SJSA1 (cell line): ENCODE measurements at regions not wholly inside any gene's neighbourhood (a gene's known extent, or its start where the extent isn't known, plus 50 kb on each side); places are given as distances from the start of the nearest gene placed in this dataset.
A peak's percentile ranks its signal among the peaks of the same experiment; 100 is the strongest.

Source experiments
- DNase-seq, 2 experiments: peaks; one replicate each; pipeline ENCODE4 v3.0.0-alpha.2; 2015 to 2020; ENCODE audit warnings: low spot score in 2 of 2, low read depth in 1 of 2
- H3K27ac ChIP-seq: fragments of 250-450 bp; sonication (Bioruptor Pico); 2 replicates; pipeline ENCODE4 v1.5.1; 2020; ENCODE audit warnings: mild to moderate bottlenecking, moderate library complexity
- H3K27me3 ChIP-seq: fragments of 250-450 bp; sonication (Bioruptor Pico); replicated peaks from 2 replicates; pipeline ENCODE4 v1.5.1; 2020; ENCODE audit warnings: mild to moderate bottlenecking, moderate library complexity
- H3K36me3 ChIP-seq: fragments of 250-450 bp; sonication (Bioruptor Pico); 2 replicates; pipeline ENCODE4 v1.5.1; 2020; ENCODE audit warnings: mild to moderate bottlenecking
- H3K4me1 ChIP-seq: fragments of 250-450 bp; sonication (Bioruptor Pico); replicated peaks from 2 replicates; pipeline ENCODE4 v1.6.1; 2021; ENCODE audit warnings: mild to moderate bottlenecking
- H3K4me3 ChIP-seq: fragments of 250-450 bp; sonication (Bioruptor Pico); 2 replicates; pipeline ENCODE4 v1.5.1; 2020; ENCODE audit warnings: mild to moderate bottlenecking
- H3K9me3 ChIP-seq: fragments of 250-450 bp; sonication (Bioruptor Pico); replicated peaks from 2 replicates; pipeline ENCODE4 v1.5.1; 2020; ENCODE audit warnings: mild to moderate bottlenecking

DNA sequence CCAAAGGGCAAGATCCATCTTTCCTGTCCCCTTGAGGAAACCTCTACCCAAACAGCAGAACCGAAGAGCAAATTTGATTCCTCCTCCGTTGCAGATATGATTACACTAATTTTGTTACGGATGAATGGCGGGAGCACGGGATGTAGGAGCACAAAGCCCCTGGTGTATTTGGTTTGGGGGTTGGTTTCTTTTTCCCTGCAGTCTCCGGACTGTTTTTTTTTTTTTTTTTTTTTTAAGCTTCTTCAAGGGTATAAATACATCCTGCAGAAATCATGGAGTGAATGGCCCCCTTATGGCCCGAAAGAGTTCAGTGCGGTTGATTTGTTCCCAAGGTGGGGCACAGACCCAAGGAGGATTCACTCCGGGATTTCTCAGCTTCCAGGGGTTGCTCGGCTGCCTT is 135.3 kb upstream of the SH3BP4 start:
- Histone ChIP-seq H3K27me3 (no peaks in the 10 kb centered on the region), H3K9me3 (no peaks in the 10 kb centered on the region), H3K4me3 (no peak overlapping the region), H3K4me1 (no peaks in the 10 kb centered on the region), H3K27ac (no peak overlapping the region), H3K36me3 (no peaks in the 10 kb centered on the region)
- DNase-seq = no peak

DNA sequence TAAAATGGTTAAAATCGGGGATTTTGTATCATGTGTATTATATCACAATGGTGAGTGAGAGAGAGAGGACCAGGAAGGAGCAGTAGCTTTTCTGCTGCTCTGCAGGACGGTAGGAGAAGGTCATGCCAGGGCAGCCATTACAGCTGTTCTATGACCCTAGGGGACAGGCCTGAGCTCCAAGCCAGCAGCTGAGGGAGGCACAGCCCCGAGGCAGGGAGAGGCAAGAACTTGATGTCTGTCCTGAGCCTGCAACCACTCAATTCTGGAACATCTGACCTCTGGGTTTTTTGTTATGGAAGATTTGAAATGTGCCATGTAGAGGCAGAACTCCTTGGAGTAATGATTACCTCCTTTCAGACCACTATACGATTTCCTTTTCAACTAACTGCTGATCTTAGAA is 135.8 kb upstream of the SH3BP4 start:
- Histone ChIP-seq H3K4me3 (no peak overlapping the region), H3K36me3 (no peaks in the 10 kb centered on the region), H3K4me1 (no peaks in the 10 kb centered on the region), H3K9me3 (no peaks in the 10 kb centered on the region), H3K27me3 (no peaks in the 10 kb centered on the region), H3K27ac (no peak overlapping the region)
- no peak for DNase-seq

DNA sequence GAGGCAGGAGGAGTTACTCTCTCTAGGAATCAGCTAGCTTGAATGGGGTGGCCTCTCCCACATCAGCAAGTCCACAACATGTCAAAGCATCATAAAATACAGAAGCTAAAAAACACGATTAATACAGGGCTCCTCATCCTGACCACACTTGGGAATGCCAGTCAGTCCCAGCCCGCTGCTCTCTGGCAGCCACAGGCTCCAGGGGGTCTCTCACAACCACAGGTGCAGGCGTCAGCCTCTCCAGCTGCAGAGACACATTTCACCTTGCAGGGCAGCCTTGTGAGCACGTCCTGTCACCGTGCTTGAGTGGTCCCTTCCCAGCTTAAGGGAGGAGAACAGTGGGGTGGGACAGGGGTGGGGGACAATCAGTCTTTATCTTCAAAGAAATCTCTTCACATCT is 137.4 kb upstream of the SH3BP4 start:
- no peaks in the 10 kb centered on the region for H3K27me3 ChIP-seq
- H3K9me3 ChIP-seq = no peaks in the 10 kb centered on the region
- H3K27ac ChIP-seq = no peak overlapping the region
- no peaks in the 10 kb centered on the region for H3K4me1 ChIP-seq
- H3K4me3 ChIP-seq = no peak overlapping the region
- H3K36me3 ChIP-seq = no peaks in the 10 kb centered on the region
- DNase-seq = no peak

DNA sequence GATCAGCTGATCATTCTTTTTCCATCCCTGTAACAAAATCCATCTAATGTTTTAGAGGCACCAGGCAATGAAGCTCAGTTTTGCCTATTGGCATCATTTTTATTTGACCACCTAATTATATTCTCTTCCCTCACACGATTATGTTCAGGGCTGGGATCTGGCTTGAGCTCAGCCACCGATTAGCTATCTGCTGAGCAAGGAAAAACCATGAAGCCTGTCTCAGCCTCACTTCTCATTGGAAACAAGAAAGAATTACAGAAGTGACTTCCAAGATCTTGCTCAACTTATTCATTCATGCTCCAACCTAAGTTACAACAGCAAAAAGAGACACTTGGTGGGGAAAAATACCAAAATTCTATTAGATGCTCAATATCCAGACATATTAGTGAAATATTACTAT is 139.0 kb upstream of the SH3BP4 start:
- Histone ChIP-seq H3K4me3 (no peak overlapping the region), H3K36me3 (no peaks in the 10 kb centered on the region), H3K4me1 (no peaks in the 10 kb centered on the region), H3K9me3 (no peaks in the 10 kb centered on the region), H3K27me3 (no peaks in the 10 kb centered on the region), H3K27ac (no peak overlapping the region)
- DNase-seq = no peak

DNA sequence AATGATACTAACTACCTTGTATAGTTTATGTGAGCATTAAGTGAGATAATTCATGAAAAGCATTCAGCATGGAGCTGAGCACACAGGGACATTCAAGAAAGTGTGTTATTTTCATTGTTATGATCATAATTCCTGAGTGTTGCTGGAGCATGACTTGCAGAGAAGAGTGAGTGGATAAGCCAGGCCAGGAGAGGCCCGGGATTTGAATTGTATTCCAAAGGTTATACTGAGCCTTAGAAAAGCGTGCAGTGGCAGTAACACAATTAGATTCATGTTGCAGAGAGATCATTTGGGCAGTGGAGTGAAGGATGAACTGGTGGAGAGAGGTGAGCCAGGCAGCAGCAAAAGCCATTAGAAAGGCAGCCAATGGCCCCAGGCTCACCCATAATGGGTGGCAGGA is 142.9 kb upstream of the SH3BP4 start:
- Histone ChIP-seq H3K27ac (no peak overlapping the region), H3K27me3 (no peaks in the 10 kb centered on the region), H3K4me3 (no peak overlapping the region), H3K36me3 (no peaks in the 10 kb centered on the region), H3K9me3 (no peaks in the 10 kb centered on the region), H3K4me1 (no peaks in the 10 kb centered on the region)
- DNase-seq = no peak

DNA sequence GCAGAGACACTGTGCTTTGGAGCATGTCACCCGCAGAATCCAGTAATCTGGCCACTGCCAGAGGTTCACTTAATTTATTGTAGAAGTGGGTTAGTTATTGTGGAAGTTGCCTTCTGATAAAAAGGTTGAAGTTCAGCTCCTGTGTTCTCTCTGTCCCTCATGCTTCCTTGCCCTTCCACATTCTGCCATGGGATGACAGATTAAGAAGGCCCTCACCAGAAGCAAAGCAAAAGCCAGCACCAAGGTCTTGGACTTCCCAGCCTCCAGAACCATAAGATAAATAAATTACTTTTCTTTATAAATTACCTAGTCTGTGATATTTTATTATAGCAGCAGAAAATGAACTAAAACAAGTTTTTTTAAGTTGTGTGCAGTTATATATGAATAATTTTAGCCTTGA is 145.0 kb upstream of the SH3BP4 start:
- DNase-seq = no peak
- H3K27me3 ChIP-seq = no peaks in the 10 kb centered on the region

DNA sequence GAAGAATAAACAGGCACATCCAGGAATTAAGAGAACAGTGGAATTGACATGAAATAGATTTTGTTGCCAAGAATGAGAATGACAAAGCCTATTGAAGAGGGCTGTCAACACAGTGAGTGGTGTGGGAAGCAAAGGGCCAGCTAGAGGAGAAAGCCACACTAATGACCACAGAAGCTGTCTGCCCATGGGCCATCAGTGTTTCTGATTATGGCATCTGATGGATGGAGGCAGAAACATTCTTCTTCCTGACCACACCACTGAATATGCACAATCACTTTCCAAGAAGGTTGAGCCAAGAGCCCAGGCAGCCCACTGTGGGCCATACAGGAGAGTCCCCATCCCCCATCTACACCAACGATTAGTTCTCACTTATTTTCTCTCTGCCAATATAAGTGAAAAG is 146.0 kb upstream of the SH3BP4 start:
- H3K27me3 ChIP-seq = no peaks in the 10 kb centered on the region
- no peak for DNase-seq

More for the DNA sequence above, 145.0 kb upstream of the SH3BP4 start:
- Histone ChIP-seq H3K36me3 (no peaks in the 10 kb centered on the region), H3K4me1 (no peaks in the 10 kb centered on the region), H3K4me3 (no peak overlapping the region), H3K9me3 (no peaks in the 10 kb centered on the region), H3K27ac (no peak overlapping the region)

DNA sequence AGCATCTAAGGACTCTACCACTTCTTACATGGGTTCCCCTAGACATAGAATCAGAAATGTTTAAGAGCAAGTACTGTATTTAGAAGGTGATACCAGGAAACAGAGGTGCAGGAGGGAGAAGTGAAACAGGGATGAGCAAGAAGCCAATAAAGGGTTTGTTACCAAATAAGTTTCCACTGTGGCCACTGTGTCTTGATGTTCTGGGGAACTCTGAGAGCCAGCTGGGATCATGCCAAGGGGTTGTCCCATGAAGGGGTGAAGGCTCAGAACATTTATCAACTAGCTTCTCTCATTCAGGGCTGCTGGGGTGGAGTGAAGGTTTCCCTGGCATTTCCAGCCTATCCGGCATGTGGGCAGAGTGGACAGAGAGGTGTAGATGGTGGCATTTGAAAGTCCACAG is 147.1 kb upstream of the SH3BP4 start:
- H3K9me3 ChIP-seq = no peaks in the 10 kb centered on the region
- no peak overlapping the region for H3K27ac ChIP-seq
- no peaks in the 10 kb centered on the region for H3K4me1 ChIP-seq
- H3K27me3 ChIP-seq = no peaks in the 10 kb centered on the region
- no peak for DNase-seq
- H3K4me3 ChIP-seq = no peak overlapping the region
- H3K36me3 ChIP-seq = no peaks in the 10 kb centered on the region

More for the DNA sequence above, 146.0 kb upstream of the SH3BP4 start:
- H3K9me3 ChIP-seq = no peaks in the 10 kb centered on the region
- no peak overlapping the region for H3K27ac ChIP-seq
- no peaks in the 10 kb centered on the region for H3K36me3 ChIP-seq
- no peak overlapping the region for H3K4me3 ChIP-seq
- H3K4me1 ChIP-seq = no peaks in the 10 kb centered on the region

DNA sequence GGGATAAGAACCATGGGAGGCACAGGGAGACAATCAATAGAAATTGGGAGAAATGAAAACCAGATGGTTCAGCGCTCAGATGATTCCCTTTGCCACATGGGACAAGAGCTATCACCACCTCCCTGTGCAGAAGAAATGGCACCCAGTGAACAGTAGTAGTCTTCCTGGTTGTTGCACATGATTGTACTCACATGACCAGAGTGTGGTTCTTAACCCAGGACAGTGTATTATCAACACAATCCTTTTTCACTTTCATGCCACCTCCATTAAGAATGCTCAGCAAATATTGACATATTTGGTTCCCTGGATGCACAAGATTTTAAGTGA is 149.0 kb upstream of the SH3BP4 start:
- Histone ChIP-seq H3K4me1 (no peaks in the 10 kb centered on the region), H3K9me3 (no peaks in the 10 kb centered on the region), H3K27ac (no peak overlapping the region), H3K36me3 (no peaks in the 10 kb centered on the region), H3K27me3 (no peaks in the 10 kb centered on the region), H3K4me3 (no peak overlapping the region)
- DNase-seq = no peak

DNA sequence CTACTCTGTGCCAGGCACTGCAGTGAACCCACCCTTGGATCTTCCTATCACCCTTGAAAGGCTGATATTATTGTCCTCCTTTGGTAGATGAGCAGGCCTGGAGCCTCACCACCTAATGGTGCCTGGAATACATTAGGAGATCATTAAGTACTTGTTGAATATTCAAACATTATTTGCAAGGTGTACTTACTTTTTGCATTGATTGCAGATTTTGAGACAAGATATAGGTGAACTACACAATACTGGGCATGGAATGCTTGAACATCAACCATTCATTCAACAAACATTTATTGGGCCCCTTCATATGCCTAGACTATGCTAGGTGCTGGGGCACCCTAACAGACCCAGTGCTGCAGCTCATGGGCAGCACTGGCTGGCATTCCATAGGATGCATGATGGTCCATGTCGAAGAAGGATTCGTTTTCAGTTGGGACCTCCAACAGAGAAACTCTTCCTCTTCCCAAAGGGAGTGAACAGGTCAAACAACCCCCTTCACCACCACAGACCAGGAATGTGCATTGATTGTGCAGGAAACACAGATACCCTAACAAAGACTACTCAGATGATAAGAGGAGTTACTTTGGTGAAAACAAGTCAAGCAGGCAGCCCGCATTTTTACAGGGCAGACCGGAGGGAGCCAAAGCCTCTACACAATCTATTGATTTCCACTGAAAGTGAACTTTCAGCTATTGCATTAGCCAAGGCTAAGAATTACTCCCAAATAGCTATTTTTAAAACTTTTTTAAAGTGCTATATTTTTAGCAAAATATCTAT is 149.6 kb upstream of the SH3BP4 start:
- no peak overlapping the region for H3K4me3 ChIP-seq
- H3K36me3 ChIP-seq = no peaks in the 10 kb centered on the region
- DNase-seq = no peak
- H3K9me3 ChIP-seq = no peaks in the 10 kb centered on the region
- no peak overlapping the region for H3K27ac ChIP-seq
- no peaks in the 10 kb centered on the region for H3K27me3 ChIP-seq
- no peaks in the 10 kb centered on the region for H3K4me1 ChIP-seq

DNA sequence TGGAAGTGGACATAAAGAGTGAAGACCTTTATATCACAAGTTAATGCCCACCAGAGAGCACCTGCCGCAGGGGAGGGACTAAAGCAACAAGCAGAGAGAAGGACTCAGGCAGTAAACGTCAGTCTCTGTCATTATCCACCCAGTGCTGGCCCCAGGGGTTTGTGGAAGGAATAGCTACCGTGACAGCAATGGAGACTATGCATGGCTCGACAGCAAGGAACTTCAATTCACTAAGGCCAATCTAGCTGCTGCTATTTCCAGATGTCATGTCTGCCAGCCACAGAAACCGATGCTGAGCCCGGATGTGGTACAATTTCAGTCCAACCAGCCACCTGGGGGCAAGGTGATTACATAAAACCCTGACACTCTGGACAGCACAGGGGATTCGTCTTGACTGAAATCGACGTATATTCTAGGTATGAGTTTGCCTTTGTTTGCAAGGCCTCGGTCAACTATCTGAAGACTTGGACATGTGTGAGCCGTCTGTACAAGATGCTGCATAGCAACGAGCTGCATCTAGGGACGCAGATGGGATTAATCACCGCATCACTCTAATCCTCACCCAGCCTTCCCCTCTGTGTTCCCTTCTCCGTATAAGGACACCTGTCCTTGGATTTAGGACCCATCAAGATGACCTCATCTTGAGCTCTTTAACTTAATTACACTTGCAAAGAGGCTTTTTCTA is 154.1 kb upstream of the SH3BP4 start:
- H3K27ac ChIP-seq = no peak overlapping the region
- no peak for DNase-seq
- peaks cover 17% of the 10 kb centered on the region for H3K4me1 ChIP-seq
- H3K36me3 ChIP-seq = no peaks in the 10 kb centered on the region
- no peaks in the 10 kb centered on the region for H3K9me3 ChIP-seq
- H3K27me3 ChIP-seq = no peaks in the 10 kb centered on the region
- no peak overlapping the region for H3K4me3 ChIP-seq

DNA sequence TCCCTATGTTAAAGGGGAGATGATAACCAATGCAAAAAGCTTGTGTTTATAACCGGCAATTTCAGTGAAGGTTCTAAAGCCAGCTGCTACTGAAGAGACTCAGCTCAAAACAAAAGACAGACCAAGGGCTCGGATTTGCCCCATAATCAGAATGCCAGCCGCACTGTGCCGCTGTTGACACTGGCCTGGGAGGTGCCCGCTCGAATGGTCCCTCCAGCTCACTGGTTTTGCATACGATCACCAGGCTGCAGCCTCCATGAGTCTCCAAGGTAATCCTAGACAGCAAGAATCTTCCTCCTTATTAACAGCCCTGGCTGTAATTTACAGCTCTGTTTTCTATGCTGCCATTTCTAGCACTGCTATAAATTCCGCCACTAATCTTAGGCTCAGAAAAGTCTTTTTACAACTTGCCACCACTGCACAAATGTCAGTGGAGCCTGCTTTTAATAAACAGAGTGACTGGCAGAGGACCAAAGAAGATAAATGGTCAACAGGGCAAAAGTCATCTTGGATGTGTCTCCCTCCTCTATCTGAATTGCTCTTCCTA is 155.7 kb upstream of the SH3BP4 start:
- Histone ChIP-seq H3K27me3 (no peaks in the 10 kb centered on the region), H3K4me1 (peaks cover 17% of the 10 kb centered on the region), H3K36me3 (no peaks in the 10 kb centered on the region), H3K27ac (no peak overlapping the region), H3K4me3 (no peak overlapping the region), H3K9me3 (no peaks in the 10 kb centered on the region)
- DNase-seq = no peak

DNA sequence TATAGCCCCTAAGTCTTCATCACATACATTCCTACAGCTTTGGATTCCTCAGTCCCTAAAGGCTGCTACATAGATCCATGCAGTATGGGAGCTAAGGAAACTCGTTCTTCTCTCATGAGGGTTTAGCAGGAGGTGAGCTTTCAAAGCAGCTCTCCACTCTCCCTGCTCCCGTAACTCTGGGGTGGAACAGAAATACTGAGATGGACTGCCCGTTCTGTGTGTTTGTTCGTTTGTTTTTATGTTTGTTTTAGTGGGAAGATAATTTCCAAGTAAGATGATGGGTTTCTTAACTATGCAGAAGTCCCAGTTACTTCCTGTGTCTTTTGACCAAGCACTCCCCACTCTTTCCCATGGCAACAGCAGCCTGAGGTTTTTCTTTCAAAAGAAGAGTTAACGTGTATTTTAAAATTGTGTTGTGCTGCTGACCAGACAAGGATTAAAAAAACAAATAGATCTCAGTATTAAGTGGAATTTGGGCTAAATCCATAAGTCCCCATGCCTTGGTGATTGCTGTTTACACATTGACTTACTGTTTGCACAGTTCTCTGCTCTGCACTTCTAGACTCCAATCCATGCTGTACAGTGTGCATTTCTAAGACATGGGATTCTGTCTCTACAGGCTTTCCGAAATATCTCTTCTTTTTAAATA is 156.4 kb upstream of the SH3BP4 start:
- no peaks in the 10 kb centered on the region for H3K9me3 ChIP-seq
- H3K4me3 ChIP-seq = no peak overlapping the region
- H3K27ac ChIP-seq = peak overlapping the region; percentile 26
- H3K27me3 ChIP-seq = no peaks in the 10 kb centered on the region
- H3K36me3 ChIP-seq = no peaks in the 10 kb centered on the region
- DNase-seq = peak in 1 of 2 experiments; percentile 64
- peaks cover 17% of the 10 kb centered on the region for H3K4me1 ChIP-seq

DNA sequence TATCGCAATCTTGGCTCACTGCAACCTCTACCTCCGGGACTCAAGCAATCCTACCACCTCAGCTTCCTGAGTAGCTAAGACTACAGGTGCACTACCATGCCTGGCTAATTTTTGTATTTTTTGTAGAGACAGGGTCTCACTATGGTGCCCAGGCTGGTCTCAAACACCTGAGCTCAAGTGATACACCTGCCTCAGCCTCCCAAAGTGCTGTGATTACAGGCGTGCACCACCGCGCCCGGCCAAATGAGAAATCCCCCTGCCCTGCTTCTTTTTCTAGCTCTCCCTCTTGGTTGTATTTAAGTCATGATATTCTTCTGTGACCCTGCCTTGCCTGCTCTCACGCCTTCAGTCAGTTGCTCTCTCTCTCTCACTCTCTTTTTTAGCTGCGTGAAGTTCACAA is 157.0 kb upstream of the SH3BP4 start:
- Histone ChIP-seq H3K4me3 (no peak overlapping the region), H3K9me3 (no peaks in the 10 kb centered on the region), H3K27ac (peak overlapping the region; percentile 26), H3K36me3 (no peaks in the 10 kb centered on the region), H3K27me3 (no peaks in the 10 kb centered on the region), H3K4me1 (peaks cover 17% of the 10 kb centered on the region)
- no peak for DNase-seq
